Hepatocyte (in vitro differentiated cells): ENCODE measurements at regions not wholly inside any gene's neighbourhood (a gene's known extent, or its start where the extent isn't known, plus 50 kb on each side); places are given as distances from the start of the nearest gene placed in this dataset.

Experiments
- DNase-seq: peaks from one replicate; pipeline ENCODE4 v3.0.0-alpha.2; 2016; ENCODE audit warnings: low spot score
- H2AFZ ChIP-seq: fragments of 200-600 bp; sonication (generic); 2 replicates; pipeline ENCODE4 v1.6.0; 2016; ENCODE audit warnings: antibody characterized with exemption, mild to moderate bottlenecking
- H3K27ac ChIP-seq: fragments of 200-600 bp; sonication (generic); 2 replicates; pipeline ENCODE4 v1.5.1; 2016; ENCODE audit warnings: mild to moderate bottlenecking
- H3K27me3 ChIP-seq: fragments of 200-600 bp; sonication (generic); 2 replicates; pipeline ENCODE4 v1.6.1; 2016
- H3K36me3 ChIP-seq: fragments of 200-600 bp; sonication (generic); replicated peaks from 2 replicates; pipeline ENCODE4 v1.5.1; 2016; ENCODE audit warnings: low read depth; ENCODE audit not compliant: insufficient read depth
- H3K4me1 ChIP-seq: fragments of 200-600 bp; sonication (generic); 2 replicates; pipeline ENCODE4 v1.5.1; 2016; ENCODE audit warnings: mild to moderate bottlenecking, moderate library complexity; ENCODE audit not compliant: insufficient read depth
- H3K4me2 ChIP-seq: fragments of 200-600 bp; sonication (generic); 2 replicates; pipeline ENCODE4 v1.6.0; 2016
- H3K4me3 ChIP-seq: fragments of 200-600 bp; sonication (generic); 2 replicates; pipeline ENCODE4 v1.5.1; 2016; ENCODE audit warnings: mild to moderate bottlenecking
- H3K79me2 ChIP-seq: fragments of 200-600 bp; sonication (generic); 2 replicates; pipeline ENCODE4 v1.6.0; 2017; ENCODE audit warnings: mild to moderate bottlenecking
- H3K9me2 ChIP-seq: fragments of 200-600 bp; sonication (generic); replicated peaks from 2 replicates; pipeline ENCODE4 v1.6.0; 2017; ENCODE audit warnings: mild to moderate bottlenecking; ENCODE audit not compliant: insufficient read depth
- H3K9me3 ChIP-seq: fragments of 200-600 bp; sonication (generic); 2 replicates; pipeline ENCODE4 v1.5.1; 2016; ENCODE audit warnings: low read depth, mild to moderate bottlenecking
- H4K20me1 ChIP-seq: fragments of 200-600 bp; sonication (generic); 2 replicates; pipeline ENCODE4 v1.6.0; 2016; ENCODE audit warnings: mild to moderate bottlenecking; ENCODE audit not compliant: insufficient read depth, poor library complexity, severe bottlenecking
- EZH2 ChIP-seq: fragments of 200-600 bp; sonication (generic); IDR thresholded peaks from 2 replicates; pipeline ENCODE4 v1.6.1; 2016; ENCODE audit warnings: antibody characterized with exemption, mild to moderate bottlenecking, borderline replicate concordance
- EZH2phosphoT487 ChIP-seq: fragments of 200-600 bp; sonication (generic); IDR thresholded peaks from one replicate; pipeline ENCODE4 v1.6.1; 2018; ENCODE audit warnings: antibody characterized with exemption, mild to moderate bottlenecking, low read depth, moderate library complexity; ENCODE audit not compliant: unreplicated experiment, severe bottlenecking
- WGBS: methylation state at CpG from one replicate; pipeline ENCODE4 v1.1.6; 2016; ENCODE audit warnings: low lambda C conversion rate; ENCODE audit errors: missing lambda C conversion rate; 5-methylcytosine and 5-hydroxymethylcytosine counted together
- TF ChIP-seq, protein P1 (sequence below): fragments of 200-600 bp; sonication (generic); IDR thresholded peaks from 2 replicates; pipeline ENCODE4 v1.5.1; 2016; ENCODE audit warnings: antibody characterized with exemption, mild to moderate bottlenecking; ENCODE audit not compliant: poor library complexity

DNA sequence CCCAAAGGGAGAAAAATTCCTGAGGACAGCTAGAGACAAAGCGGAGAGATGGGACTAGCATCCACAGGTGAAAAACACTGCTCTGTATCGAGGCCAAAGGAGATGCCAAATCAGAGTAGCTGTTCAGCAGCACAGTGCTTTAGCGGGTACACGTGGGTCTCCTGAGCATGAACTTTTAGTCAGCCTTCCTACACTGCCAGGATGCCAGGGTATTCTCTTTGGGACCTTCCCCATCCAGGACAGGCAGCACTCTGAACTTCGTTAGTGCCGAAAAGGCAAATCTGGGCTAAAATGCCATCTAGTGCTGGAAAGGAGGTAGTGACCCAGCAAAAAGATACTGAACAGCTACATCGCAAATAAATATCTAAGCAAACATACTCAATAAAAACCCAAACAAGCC is 64.9 kb downstream of the C6orf58 start:
- no peak for TF ChIP-seq EZH2phosphoT487
- no peak for TF ChIP-seq EZH2
- TF ChIP-seq, protein P1, sequence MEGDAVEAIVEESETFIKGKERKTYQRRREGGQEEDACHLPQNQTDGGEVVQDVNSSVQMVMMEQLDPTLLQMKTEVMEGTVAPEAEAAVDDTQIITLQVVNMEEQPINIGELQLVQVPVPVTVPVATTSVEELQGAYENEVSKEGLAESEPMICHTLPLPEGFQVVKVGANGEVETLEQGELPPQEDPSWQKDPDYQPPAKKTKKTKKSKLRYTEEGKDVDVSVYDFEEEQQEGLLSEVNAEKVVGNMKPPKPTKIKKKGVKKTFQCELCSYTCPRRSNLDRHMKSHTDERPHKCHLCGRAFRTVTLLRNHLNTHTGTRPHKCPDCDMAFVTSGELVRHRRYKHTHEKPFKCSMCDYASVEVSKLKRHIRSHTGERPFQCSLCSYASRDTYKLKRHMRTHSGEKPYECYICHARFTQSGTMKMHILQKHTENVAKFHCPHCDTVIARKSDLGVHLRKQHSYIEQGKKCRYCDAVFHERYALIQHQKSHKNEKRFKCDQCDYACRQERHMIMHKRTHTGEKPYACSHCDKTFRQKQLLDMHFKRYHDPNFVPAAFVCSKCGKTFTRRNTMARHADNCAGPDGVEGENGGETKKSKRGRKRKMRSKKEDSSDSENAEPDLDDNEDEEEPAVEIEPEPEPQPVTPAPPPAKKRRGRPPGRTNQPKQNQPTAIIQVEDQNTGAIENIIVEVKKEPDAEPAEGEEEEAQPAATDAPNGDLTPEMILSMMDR: peak; percentile 67
- no peaks in the 10 kb centered on the region for H3K9me3 ChIP-seq
- DNase-seq: peak; percentile 51
- 34% methylated on average over 7 of the region's 7 CpGs for WGBS
- no peaks in the 10 kb centered on the region for H3K27me3 ChIP-seq
- no peaks in the 10 kb centered on the region for H3K4me1 ChIP-seq
- no peak overlapping the region for H3K27ac ChIP-seq
- H3K9me2 ChIP-seq: no peaks in the 10 kb centered on the region
- no peak overlapping the region for H2AFZ ChIP-seq
- H4K20me1 ChIP-seq: no peaks in the 10 kb centered on the region
- H3K4me3 ChIP-seq: no peak overlapping the region
- no peaks in the 10 kb centered on the region for H3K79me2 ChIP-seq
- no peak overlapping the region for H3K4me2 ChIP-seq
- H3K36me3 ChIP-seq: no peaks in the 10 kb centered on the region
